ENCODE measurements at regions not wholly inside any gene's neighbourhood (a gene's known extent, or its start where the extent isn't known, plus 50 kb on each side); places are given as distances from the start of the nearest gene placed in this dataset.

- H3K4me1 ChIP-seq (ENCODE audit: insufficient read depth, low read length), result no peaks in the 10 kb centered on the region
- H3K4me1 Mint-ChIP-seq (ENCODE audit: low read depth, unreplicated experiment), result peaks cover 5% of the 10 kb centered on the region
- no peak overlapping the region for H3K4me2 ChIP-seq (ENCODE audit: low read length)
- H3K27ac ChIP-seq (ENCODE audit: low read depth, low read length), result no peak overlapping the region
- no peak overlapping the region for H3K27ac Mint-ChIP-seq (ENCODE audit: unreplicated experiment)
- no peak overlapping the region for H2AFZ ChIP-seq (ENCODE audit: low read depth, low read length)
- FAIRE-seq, result no peak
- no peaks in the 10 kb centered on the region for H3K9me3 Mint-ChIP-seq (ENCODE audit: unreplicated experiment)
- H3K4me3 ChIP-seq (ENCODE audit: insufficient read depth, low read depth, low read length), result no peak overlapping the region
- peak; percentile 3 for DNase-seq (ENCODE audit: low read depth)
- H3K79me2 ChIP-seq (ENCODE audit: insufficient read depth, low read length), result no peaks in the 10 kb centered on the region
- H3K9me3 ChIP-seq (ENCODE audit: insufficient read depth, low read depth, low read length), result no peaks in the 10 kb centered on the region
- H3K4me3 Mint-ChIP-seq (ENCODE audit: unreplicated experiment), result no peak overlapping the region
- H3K27me3 ChIP-seq (ENCODE audit: insufficient read depth, low read length), result no peaks in the 10 kb centered on the region
- no peaks in the 10 kb centered on the region for H3K36me3 Mint-ChIP-seq (ENCODE audit: low read depth, unreplicated experiment)
- H3K27me3 Mint-ChIP-seq (ENCODE audit: low read depth, unreplicated experiment), result peaks cover under 1% of the 10 kb centered on the region
- TF ChIP-seq CTCF (IDR thresholded peaks at IDR 0.05; ENCODE audit: insufficient read depth, low read depth, low read length) (no peak), EZH2 (IDR thresholded peaks at IDR 0.05; ENCODE audit: insufficient read depth, low read length) (no peak)
- no peak overlapping the region for H3K9ac ChIP-seq (ENCODE audit: low read length)
- no peaks in the 10 kb centered on the region for H3K36me3 ChIP-seq (ENCODE audit: insufficient read depth, low read length)
- H4K20me1 ChIP-seq (ENCODE audit: insufficient read depth, low read length), result no peaks in the 10 kb centered on the region
These were observed 383.0 kb downstream of the TMEM182 start for GRCh38 chr2:103144837-103145236.

DNA sequence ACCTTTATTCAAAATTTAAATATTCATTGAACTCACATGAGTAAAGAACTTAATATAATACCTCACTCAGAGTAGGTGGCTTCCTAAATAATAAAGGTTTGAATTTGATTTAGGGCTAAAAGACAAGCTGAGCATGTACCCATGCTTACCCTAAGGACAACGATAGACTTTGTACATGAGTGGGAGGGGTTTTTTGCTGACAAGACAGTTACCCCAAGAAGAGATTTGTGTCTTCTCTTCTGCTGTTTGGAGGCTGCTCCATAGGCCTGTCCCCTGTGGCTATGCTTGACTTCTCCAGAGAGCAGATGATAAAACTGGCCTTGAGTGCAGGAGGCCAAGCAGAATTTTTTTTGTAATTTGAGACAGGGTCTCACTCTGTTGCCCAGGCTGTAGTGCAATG is 383.9 kb downstream of the TMEM182 start:
- Mint-ChIP-seq H3K9me3 (ENCODE audit: unreplicated experiment) (no peaks in the 10 kb centered on the region), H3K4me3 (ENCODE audit: unreplicated experiment) (no peak overlapping the region), H3K36me3 (ENCODE audit: low read depth, unreplicated experiment) (no peaks in the 10 kb centered on the region), H3K4me1 (ENCODE audit: low read depth, unreplicated experiment) (peaks cover 5% of the 10 kb centered on the region), H3K27ac (ENCODE audit: unreplicated experiment) (no peak overlapping the region), H3K27me3 (ENCODE audit: low read depth, unreplicated experiment) (no peaks in the 10 kb centered on the region)
- Histone ChIP-seq H3K36me3 (ENCODE audit: insufficient read depth, low read length) (no peaks in the 10 kb centered on the region), H3K9me3 (ENCODE audit: insufficient read depth, low read depth, low read length) (no peaks in the 10 kb centered on the region), H3K79me2 (ENCODE audit: insufficient read depth, low read length) (no peaks in the 10 kb centered on the region), H3K4me1 (ENCODE audit: insufficient read depth, low read length) (no peaks in the 10 kb centered on the region), H4K20me1 (ENCODE audit: insufficient read depth, low read length) (no peaks in the 10 kb centered on the region), H3K27ac (ENCODE audit: low read depth, low read length) (no peak overlapping the region), H3K4me3 (ENCODE audit: insufficient read depth, low read depth, low read length) (no peak overlapping the region), H3K27me3 (ENCODE audit: insufficient read depth, low read length) (no peaks in the 10 kb centered on the region), H2AFZ (ENCODE audit: low read depth, low read length) (no peak overlapping the region), H3K9ac (ENCODE audit: low read length) (no peak overlapping the region), H3K4me2 (ENCODE audit: low read length) (no peak overlapping the region)
- FAIRE-seq (no peak), DNase-seq (ENCODE audit: low read depth) (no peak)
- TF ChIP-seq CTCF (IDR thresholded peaks at IDR 0.05; ENCODE audit: insufficient read depth, low read depth, low read length) (no peak), EZH2 (IDR thresholded peaks at IDR 0.05; ENCODE audit: insufficient read depth, low read length) (no peak)

DNA sequence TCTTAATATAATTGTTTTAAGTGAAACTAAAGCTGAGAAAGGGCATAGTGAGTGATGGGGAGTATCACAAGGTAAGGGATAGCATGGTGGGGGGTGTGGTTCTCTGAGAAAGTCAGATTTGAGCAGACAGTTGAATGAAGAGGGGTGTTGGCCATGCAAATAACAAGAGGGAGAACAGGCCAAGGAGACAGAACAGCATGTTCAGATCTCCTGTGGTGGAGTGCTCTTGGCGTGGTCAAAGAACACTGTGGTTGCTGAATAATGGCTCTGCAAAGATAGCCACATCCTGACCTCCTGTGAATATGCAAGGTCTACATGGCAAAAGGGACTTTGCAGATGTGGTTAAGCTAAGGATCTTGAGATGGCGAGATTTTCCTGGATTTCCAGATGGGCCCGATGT is 389.2 kb downstream of the TMEM182 start:
- H3K36me3 ChIP-seq (ENCODE audit: insufficient read depth, low read length), result no peaks in the 10 kb centered on the region
- no peak overlapping the region for H2AFZ ChIP-seq (ENCODE audit: low read depth, low read length)
- Mint-ChIP-seq H3K27ac (ENCODE audit: unreplicated experiment) (no peak overlapping the region), H3K4me3 (ENCODE audit: unreplicated experiment) (no peak overlapping the region), H3K27me3 (ENCODE audit: low read depth, unreplicated experiment) (no peaks in the 10 kb centered on the region), H3K9me3 (ENCODE audit: unreplicated experiment) (peaks cover 5% of the 10 kb centered on the region), H3K4me1 (ENCODE audit: low read depth, unreplicated experiment) (no peaks in the 10 kb centered on the region), H3K36me3 (ENCODE audit: low read depth, unreplicated experiment) (no peaks in the 10 kb centered on the region)
- H3K9ac ChIP-seq (ENCODE audit: low read length), result no peak overlapping the region
- DNase-seq (ENCODE audit: low read depth), result no peak
- no peaks in the 10 kb centered on the region for H3K27me3 ChIP-seq (ENCODE audit: insufficient read depth, low read length)
- no peaks in the 10 kb centered on the region for H4K20me1 ChIP-seq (ENCODE audit: insufficient read depth, low read length)
- no peak overlapping the region for H3K4me3 ChIP-seq (ENCODE audit: insufficient read depth, low read depth, low read length)
- no peak overlapping the region for H3K27ac ChIP-seq (ENCODE audit: low read depth, low read length)
- H3K9me3 ChIP-seq (ENCODE audit: insufficient read depth, low read depth, low read length), result no peaks in the 10 kb centered on the region
- FAIRE-seq, result no peak
- no peaks in the 10 kb centered on the region for H3K4me1 ChIP-seq (ENCODE audit: insufficient read depth, low read length)
- H3K79me2 ChIP-seq (ENCODE audit: insufficient read depth, low read length), result no peaks in the 10 kb centered on the region
- H3K4me2 ChIP-seq (ENCODE audit: low read length), result no peak overlapping the region
- TF ChIP-seq EZH2 (IDR thresholded peaks at IDR 0.05; ENCODE audit: insufficient read depth, low read length) (no peak), CTCF (IDR thresholded peaks at IDR 0.05; ENCODE audit: insufficient read depth, low read depth, low read length) (no peak)

Measured in astrocyte (in vitro differentiated cells and primary cell).